ENCODE measurements at regions not wholly inside any gene's neighbourhood (a gene's known extent, or its start where the extent isn't known, plus 50 kb on each side); places are given as distances from the start of the nearest gene placed in this dataset.

GRCh38 chr7:142422621-142423020 is 164.8 kb upstream of the PRSS58 start:
- TF ChIP-seq CTCF (conservative IDR thresholded peaks at IDR 0.05; ENCODE audit: low read depth, low read length) (no peak), POLR2A (IDR thresholded peaks at IDR 0.05; ENCODE audit: low read depth, low read length) (no peak), ELK1 (IDR thresholded peaks at IDR 0.05; ENCODE audit: borderline replicate concordance, low read depth, low read length) (no peak), RAD21 (IDR thresholded peaks at IDR 0.05; ENCODE audit: low read length) (no peak), MXI1 (IDR thresholded peaks at IDR 0.05; ENCODE audit: borderline replicate concordance, low read depth, low read length) (no peak), MAZ (IDR thresholded peaks at IDR 0.05; ENCODE audit: borderline replicate concordance, low read depth, low read length) (no peak), SMC3 (IDR thresholded peaks at IDR 0.05; ENCODE audit: low read depth, low read length) (no peak), USF2 (IDR thresholded peaks at IDR 0.05; ENCODE audit: low read depth, low read length) (no peak), NFE2L2 (IDR thresholded peaks at IDR 0.05; ENCODE audit: low read depth, low read length) (no peak), FOS (IDR thresholded peaks at IDR 0.05; ENCODE audit: low read depth, low read length) (no peak)
